Panc1 (cell line): ENCODE measurements at regions not wholly inside any gene's neighbourhood (a gene's known extent, or its start where the extent isn't known, plus 50 kb on each side); places are given as distances from the start of the nearest gene placed in this dataset.

Source experiments
- CTCF ChIP-seq: fragments of 450-650 bp; IDR thresholded peaks from 2 replicates; pipeline ENCODE4 v1.5.1; 2017; ENCODE audit warnings: mild to moderate bottlenecking
- POLR2AphosphoS5 ChIP-seq: IDR thresholded peaks from 2 replicates; pipeline ENCODE4 v1.6.1; 2012; ENCODE audit warnings: mild to moderate bottlenecking, low read depth, low read length, moderate library complexity

GRCh38 chr6:137415834-137416190 lies 78.4 kb downstream of the OLIG3 start:
- TF ChIP-seq CTCF (peak; percentile 52), POLR2AphosphoS5 (no peak)
